Heart right ventricle (tissue), 16 donors: ENCODE measurements at regions not wholly inside any gene's neighbourhood (a gene's known extent, or its start where the extent isn't known, plus 50 kb on each side); places are given as distances from the start of the nearest gene placed in this dataset.

ENCODE experiments used
- ATAC-seq, 8 donors: fragments of 200-7000 bp; cut with Tn5 transposase; one replicate each; pipeline ENCODE4 v1.9.1; 2020; ENCODE audit warnings: mild to moderate bottlenecking in 8 of 8, moderate library complexity in 8 of 8, moderate number of reproducible peaks in 1 of 8
- DNase-seq, 2 donors: peaks; one replicate each; pipeline ENCODE4 v3.0.0-alpha.2; 2020
- H3K27ac ChIP-seq, 10 donors: fragments of 200-600 bp; sonication (generic) in 2 of 10; one replicate each; pipeline versions ENCODE4 v1.5.0 to v1.8.0; 2020 to 2022; ENCODE audit warnings: mild to moderate bottlenecking in 3 of 10
- H3K27me3 ChIP-seq, 7 donors: fragments of 200-600 bp; one replicate each; pipeline ENCODE4 v1.8.0; 2021 to 2022; ENCODE audit warnings: mild to moderate bottlenecking in 2 of 7
- H3K36me3 ChIP-seq, 9 donors: fragments of 200-600 bp; sonication (generic) in 1 of 9; one replicate each; pipeline versions ENCODE4 v1.5.0 to v1.8.0; 2020 to 2022; ENCODE audit warnings: mild to moderate bottlenecking in 2 of 9
- H3K4me1 ChIP-seq, 9 donors: fragments of 200-600 bp; sonication (generic) in 1 of 9; one replicate each; pipeline versions ENCODE4 v1.5.0 to v1.8.0; 2020 to 2022; ENCODE audit warnings: mild to moderate bottlenecking in 4 of 9
- H3K4me3 ChIP-seq, 10 donors: fragments of 200-600 bp; sonication (generic) in 2 of 10; one replicate each; pipeline versions ENCODE4 v1.5.0 to v1.8.0; 2020 to 2022; ENCODE audit warnings: mild to moderate bottlenecking in 7 of 10, moderate library complexity in 2 of 10
- H3K9me3 ChIP-seq, 11 donors: fragments of 200-600 bp in 10 of 11; sonication (generic) in 2 of 11; one replicate each; pipeline versions ENCODE4 v1.5.0 to v1.8.0; 2013 to 2022; ENCODE audit warnings: mild to moderate bottlenecking in 2 of 11, control low read depth in 1 of 11, moderate library complexity in 1 of 11
- CTCF ChIP-seq, 9 donors: fragments of 200-600 bp; sonication (generic) in 2 of 9; IDR thresholded peaks; one replicate each; pipeline versions ENCODE4 v1.5.0 to v1.8.0; 2021 to 2022; ENCODE audit warnings: antibody characterized with exemption in 9 of 9, mild to moderate bottlenecking in 5 of 9, moderate library complexity in 1 of 9
- WGBS, 2 donors: extraction: QIAGEN DNeasy Blood & Tissue Kit; methylation state at CpG; one replicate each; pipeline ENCODE4 v1.1.7; 2013; ENCODE audit warnings: inconsistent platforms in 1 of 2; 5-methylcytosine and 5-hydroxymethylcytosine counted together
- intact Hi-C, 10 donors: fragments of 100-400 bp; cut with DNase I; formaldehyde crosslinking; loops; one replicate each; pipeline versions ENCODE4 v1.11.1 to v1.14.2; 2022
- donor health status: Arrhythmogenic right ventricular cardiomyopathy.
- donor health status: ischemic (EF 13 %, LVEDD 7.1; RV severe dilation, severe dysfunction).
- donor health status: healthy with polysubstance abuse.
- donor health status: DM: no; HTN: yes; CAD: no.
- donor health status: DM: no; HTN: no; CAD: no.
- donor health status: ischemic (EF 25% LVEDD 6.9; RV normal size, moderate dysfunction).
- donor health status: ischemic (EF 25% LVEDD 5.7; RV mildly dilated, moderate dysfunction).
- donor health status: healthy.
- donor health status: DM: yes; HTN: yes; CAD: no.
- donor health status: Ischemic cardiomyopathy.
- donor health status: ischemic (EF 35%, LVEDD 5.7; RV mildly dilated, moderate dysfunction).
- donor health status: nonischemic (EF 11% LVEDD 7.7; RV severe dilation, severe dysfunction).
- donor health status: DM: yes; HTN: yes; CAD: no.
- donor health status: PGD.
- donor health status: ischemic (EF 29% LVEDD 5.4; RV normal size, mild dysfunction).
- donor health status: nonischemic (EF 23%, LVEDD 6.1; RV moderate dilation, normal function).

DNA sequence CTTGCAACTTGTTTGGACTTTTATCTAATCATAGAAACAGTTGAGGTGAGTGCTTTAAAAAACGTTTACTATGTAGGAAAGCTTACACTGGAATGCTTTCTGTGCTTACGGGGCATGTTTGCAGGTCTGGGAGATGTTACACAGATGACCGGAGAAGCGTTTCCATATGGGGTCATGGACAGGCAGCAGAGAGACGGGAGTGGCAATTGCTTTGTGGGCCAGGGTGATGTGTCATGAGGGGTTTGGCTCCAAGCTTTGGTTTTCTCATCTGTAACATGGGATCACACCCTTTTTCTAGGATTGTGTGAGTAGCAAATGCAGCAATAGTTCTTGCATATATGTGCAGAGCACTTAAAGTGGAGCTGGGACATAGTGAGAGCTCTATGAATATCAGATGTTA, 174.8 kb upstream of the MKI67 start:
- H3K4me3 ChIP-seq = no peak overlapping the region
- peaks cover 0 to 10% (median 0%) of the 10 kb centered on the region in 11 donors for H3K9me3 ChIP-seq
- 73 to 77% methylated on average over 5 of the region's 5 CpGs for WGBS, 2 donors
- DNase-seq (no peak), ATAC-seq (no peak)
- H3K27me3 ChIP-seq = peaks cover 0 to 42% (median 7%) of the 10 kb centered on the region in 7 donors
- peaks cover 0 to 10% (median 3%) of the 10 kb centered on the region in 9 donors for H3K4me1 ChIP-seq
- TF ChIP-seq CTCF (IDR thresholded peaks at IDR 0.05) = no peak
- H3K27ac ChIP-seq = no peak overlapping the region
- intact Hi-C loops = no loop called here
- no peaks in the 10 kb centered on the region for H3K36me3 ChIP-seq

DNA sequence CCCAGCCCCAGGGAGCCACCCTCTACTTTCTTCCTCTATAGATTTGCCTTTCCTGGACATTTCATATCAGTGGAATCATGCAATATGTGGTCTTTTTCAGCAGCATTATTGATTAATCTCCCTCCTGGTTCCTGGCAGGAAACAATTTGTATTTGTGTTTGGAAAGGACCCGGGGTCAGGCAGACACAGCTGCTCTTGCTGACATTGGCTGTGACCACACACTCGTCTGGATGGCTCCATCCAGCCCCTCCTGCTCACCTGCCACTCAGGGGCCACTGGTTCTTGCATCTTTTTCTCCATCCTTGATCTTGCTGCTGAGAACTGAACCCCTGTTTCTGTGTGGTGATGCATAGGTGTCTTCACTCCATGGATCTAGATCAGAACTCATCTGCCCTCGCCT, 176.6 kb upstream of the MKI67 start:
- DNase-seq (no peak), ATAC-seq (no peak)
- Histone ChIP-seq H3K4me1 (peaks cover 0 to 8% (median 0%) of the 10 kb centered on the region in 9 donors), H3K9me3 (peaks cover 0 to 10% (median 0%) of the 10 kb centered on the region in 11 donors), H3K36me3 (no peaks in the 10 kb centered on the region), H3K27ac (no peak overlapping the region), H3K27me3 (peaks cover 0 to 39% (median 7%) of the 10 kb centered on the region in 7 donors), H3K4me3 (no peak overlapping the region)
- WGBS, 2 donors = 68 to 69% methylated on average over 3 of the region's 3 CpGs
- intact Hi-C loops = no loop called here
- TF ChIP-seq CTCF (IDR thresholded peaks at IDR 0.05) = no peak

GRCh38 chr10:128304271-128304670, 178.0 kb upstream of the MKI67 start:
- peaks cover 0 to 51% (median 12%) of the 10 kb centered on the region in 7 donors for H3K27me3 ChIP-seq
- peaks cover 0 to 10% (median 0%) of the 10 kb centered on the region in 11 donors for H3K9me3 ChIP-seq
- no peak overlapping the region for H3K4me3 ChIP-seq
- WGBS, 2 donors = 73 to 78% methylated on average over 5 of the region's 5 CpGs
- H3K36me3 ChIP-seq = no peaks in the 10 kb centered on the region
- ATAC-seq = no peak
- no peak for TF ChIP-seq CTCF (IDR thresholded peaks at IDR 0.05)
- no peak for DNase-seq
- no peaks in the 10 kb centered on the region for H3K4me1 ChIP-seq
- intact Hi-C loops = no loop called here
- H3K27ac ChIP-seq = no peak overlapping the region

DNA sequence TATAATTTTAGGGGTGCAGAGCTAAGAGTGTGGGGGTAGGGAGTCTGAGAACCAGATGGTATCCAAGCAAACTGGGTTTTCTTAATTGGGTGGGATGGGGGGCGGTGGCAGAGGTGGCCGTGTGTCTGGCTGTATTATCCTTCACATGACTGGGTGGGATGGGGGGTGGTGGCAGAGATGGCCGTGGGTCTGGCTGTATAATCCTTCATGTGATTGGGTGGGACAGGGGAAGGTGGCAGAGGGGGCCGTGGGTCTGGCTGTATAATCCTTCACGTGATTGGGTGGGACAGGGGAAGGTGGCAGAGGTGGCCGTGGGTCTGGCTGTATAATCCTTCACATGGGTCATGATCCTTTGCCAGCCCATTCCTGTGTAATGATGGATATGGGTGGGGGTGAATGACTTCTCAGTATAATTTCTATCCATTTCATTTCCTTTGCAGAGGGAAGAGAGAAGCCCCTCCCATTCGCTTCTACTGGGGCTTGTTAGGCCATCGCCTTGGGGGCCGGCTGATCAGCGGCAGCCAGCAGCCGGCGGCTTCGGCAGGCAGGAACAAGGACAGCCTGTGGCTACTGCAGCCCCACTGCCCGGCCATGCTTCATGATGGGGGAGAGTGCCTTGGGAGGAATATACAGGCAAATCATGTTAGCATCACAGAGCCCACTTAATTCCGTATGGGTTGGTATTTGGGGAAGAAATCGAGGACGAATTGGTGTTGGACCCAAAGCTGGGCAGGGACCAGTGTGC, 179.6 kb upstream of the MKI67 start:
- Histone ChIP-seq H3K4me1 (no peaks in the 10 kb centered on the region), H3K4me3 (no peak overlapping the region), H3K9me3 (peaks cover 0 to 10% (median 0%) of the 10 kb centered on the region in 11 donors), H3K27me3 (peaks cover 0 to 50% (median 12%) of the 10 kb centered on the region in 7 donors), H3K36me3 (no peaks in the 10 kb centered on the region), H3K27ac (no peak overlapping the region)
- DNase-seq = no peak
- TF ChIP-seq CTCF (IDR thresholded peaks at IDR 0.05) = no peak
- ATAC-seq = no peak
- 78 to 82% methylated on average over 17 of the region's 17 CpGs for WGBS, 2 donors
- intact Hi-C loops = no loop called here
